Peyer's patch (tissue), 4 donors: ENCODE measurements at regions not wholly inside any gene's neighbourhood (a gene's known extent, or its start where the extent isn't known, plus 50 kb on each side); places are given as distances from the start of the nearest gene placed in this dataset.

Experiments used
- CTCF ChIP-seq, 6 experiments: fragments of 450-650 bp in 4 of 6; fragments of 200-600 bp in 2 of 6; sonication (generic) in 1 of 6; IDR thresholded peaks; one replicate each; pipeline ENCODE4 v1.5.1; 2017 to 2019; ENCODE audit warnings: antibody characterized with exemption in 6 of 6, mild to moderate bottlenecking in 3 of 6, moderate library complexity in 1 of 6
- POLR2A ChIP-seq, 2 donors: fragments of 450-650 bp; IDR thresholded peaks; one replicate each; pipeline ENCODE4 v1.5.1; 2017; ENCODE audit warnings: antibody characterized with exemption in 2 of 2, mild to moderate bottlenecking in 2 of 2, moderate library complexity in 2 of 2

- TF ChIP-seq CTCF (IDR thresholded peaks at IDR 0.05) (no peak), POLR2A (IDR thresholded peaks at IDR 0.05) (no peak)
Observed at GRCh38 chr6:84860509-84860908, 96.1 kb upstream of the TBX18 start.
